ENCODE measurements at regions not wholly inside any gene's neighbourhood (a gene's known extent, or its start where the extent isn't known, plus 50 kb on each side); places are given as distances from the start of the nearest gene placed in this dataset.

GRCh38 chr9:86893811-86894490 lies 53.4 kb downstream of the GAS1 start:
- H3K9me3 ChIP-seq (ENCODE audit: control insufficient read depth, insufficient read depth, low read length): no peaks in the 10 kb centered on the region
- H3K27ac ChIP-seq (ENCODE audit: low read depth, low read length): no peak overlapping the region
- H3K27me3 ChIP-seq (ENCODE audit: control insufficient read depth, insufficient read depth, low read length): no peaks in the 10 kb centered on the region
- H3K4me1 ChIP-seq (ENCODE audit: control insufficient read depth, insufficient read depth, low read length): no peaks in the 10 kb centered on the region
- H3K4me3 ChIP-seq (ENCODE audit: low read depth, low read length): no peak overlapping the region
- H3K36me3 ChIP-seq (ENCODE audit: control insufficient read depth, insufficient read depth, low read length): no peaks in the 10 kb centered on the region
- DNase-seq (ENCODE audit: low read depth in 4 of 6, low spot score in 6 of 6): no peak
- 78% methylated on average over 5 of the region's 6 CpGs for WGBS (ENCODE audit: insufficient coverage)

- 96% methylated on average over 3 of the region's 3 CpGs for WGBS (ENCODE audit: insufficient coverage)
- Histone ChIP-seq H3K36me3 (ENCODE audit: control insufficient read depth, insufficient read depth, low read length) (no peaks in the 10 kb centered on the region), H3K4me3 (ENCODE audit: low read depth, low read length) (no peak overlapping the region), H3K27me3 (ENCODE audit: control insufficient read depth, insufficient read depth, low read length) (no peaks in the 10 kb centered on the region), H3K9me3 (ENCODE audit: control insufficient read depth, insufficient read depth, low read length) (no peaks in the 10 kb centered on the region), H3K27ac (ENCODE audit: low read depth, low read length) (no peak overlapping the region), H3K4me1 (ENCODE audit: control insufficient read depth, insufficient read depth, low read length) (no peaks in the 10 kb centered on the region)
- DNase-seq (ENCODE audit: low read depth in 4 of 6, low spot score in 6 of 6): no peak
Observed at GRCh38 chr9:86892576-86892975, 54.7 kb downstream of the GAS1 start.

GRCh38 chr9:86891886-86892437 lies 55.3 kb downstream of the GAS1 start:
- no peaks in the 10 kb centered on the region for H3K4me1 ChIP-seq (ENCODE audit: control insufficient read depth, insufficient read depth, low read length)
- DNase-seq (ENCODE audit: low read depth in 4 of 6, low spot score in 6 of 6): no peak
- 88% methylated on average over 3 of the region's 4 CpGs for WGBS (ENCODE audit: insufficient coverage)
- no peaks in the 10 kb centered on the region for H3K36me3 ChIP-seq (ENCODE audit: control insufficient read depth, insufficient read depth, low read length)
- no peaks in the 10 kb centered on the region for H3K27me3 ChIP-seq (ENCODE audit: control insufficient read depth, insufficient read depth, low read length)
- no peak overlapping the region for H3K27ac ChIP-seq (ENCODE audit: low read depth, low read length)
- H3K4me3 ChIP-seq (ENCODE audit: low read depth, low read length): no peak overlapping the region
- H3K9me3 ChIP-seq (ENCODE audit: control insufficient read depth, insufficient read depth, low read length): no peaks in the 10 kb centered on the region

GRCh38 chr9:86891091-86891490 lies 56.2 kb downstream of the GAS1 start:
- 90% methylated on average over 2 of the region's 3 CpGs for WGBS (ENCODE audit: insufficient coverage)
- H3K27me3 ChIP-seq (ENCODE audit: control insufficient read depth, insufficient read depth, low read length): no peaks in the 10 kb centered on the region

GRCh38 chr9:86885232-86885631 lies 62.1 kb downstream of the GAS1 start:
- Histone ChIP-seq H3K36me3 (ENCODE audit: control insufficient read depth, insufficient read depth, low read length) (no peaks in the 10 kb centered on the region), H3K4me3 (ENCODE audit: low read depth, low read length) (no peak overlapping the region), H3K27me3 (ENCODE audit: control insufficient read depth, insufficient read depth, low read length) (no peaks in the 10 kb centered on the region), H3K27ac (ENCODE audit: low read depth, low read length) (no peak overlapping the region), H3K9me3 (ENCODE audit: control insufficient read depth, insufficient read depth, low read length) (no peaks in the 10 kb centered on the region), H3K4me1 (ENCODE audit: control insufficient read depth, insufficient read depth, low read length) (no peaks in the 10 kb centered on the region)
- 20% methylated on average over 2 of the region's 5 CpGs for WGBS (ENCODE audit: insufficient coverage)
- no peak for DNase-seq (ENCODE audit: low read depth in 4 of 6, low spot score in 6 of 6)

More at GRCh38 chr9:86891091-86891490, 56.2 kb downstream of the GAS1 start:
- no peaks in the 10 kb centered on the region for H3K36me3 ChIP-seq (ENCODE audit: control insufficient read depth, insufficient read depth, low read length)
- H3K9me3 ChIP-seq (ENCODE audit: control insufficient read depth, insufficient read depth, low read length): no peaks in the 10 kb centered on the region
- no peaks in the 10 kb centered on the region for H3K4me1 ChIP-seq (ENCODE audit: control insufficient read depth, insufficient read depth, low read length)
- H3K4me3 ChIP-seq (ENCODE audit: low read depth, low read length): no peak overlapping the region
- H3K27ac ChIP-seq (ENCODE audit: low read depth, low read length): no peak overlapping the region
- DNase-seq (ENCODE audit: low read depth in 4 of 6, low spot score in 6 of 6): peak in 1 of 6 donors; percentile 9

- 29% methylated on average over 1 of the region's 13 CpGs for WGBS (ENCODE audit: insufficient coverage)
- H3K27ac ChIP-seq (ENCODE audit: low read depth, low read length): no peak overlapping the region
- DNase-seq (ENCODE audit: low read depth in 4 of 6, low spot score in 6 of 6): peak in 2 of 6 donors; percentile 17 to 50
Observed at GRCh38 chr9:86876621-86877196, 70.6 kb downstream of the GAS1 start.

GRCh38 chr9:86868616-86869015 lies 78.7 kb downstream of the GAS1 start:
- Histone ChIP-seq H3K9me3 (ENCODE audit: control insufficient read depth, insufficient read depth, low read length) (no peaks in the 10 kb centered on the region), H3K4me1 (ENCODE audit: control insufficient read depth, insufficient read depth, low read length) (peaks cover 6% of the 10 kb centered on the region), H3K27ac (ENCODE audit: low read depth, low read length) (no peak overlapping the region), H3K4me3 (ENCODE audit: low read depth, low read length) (no peak overlapping the region), H3K36me3 (ENCODE audit: control insufficient read depth, insufficient read depth, low read length) (no peaks in the 10 kb centered on the region), H3K27me3 (ENCODE audit: control insufficient read depth, insufficient read depth, low read length) (peaks cover 4% of the 10 kb centered on the region)
- peak in 3 of 6 donors; percentile 26 to 86 (median 56) for DNase-seq (ENCODE audit: low read depth in 4 of 6, low spot score in 6 of 6)
- WGBS (ENCODE audit: insufficient coverage): 80% methylated on average over 1 of the region's 2 CpGs

More at GRCh38 chr9:86876621-86877196, 70.6 kb downstream of the GAS1 start:
- Histone ChIP-seq H3K4me1 (ENCODE audit: control insufficient read depth, insufficient read depth, low read length) (no peaks in the 10 kb centered on the region), H3K36me3 (ENCODE audit: control insufficient read depth, insufficient read depth, low read length) (no peaks in the 10 kb centered on the region), H3K9me3 (ENCODE audit: control insufficient read depth, insufficient read depth, low read length) (no peaks in the 10 kb centered on the region), H3K27me3 (ENCODE audit: control insufficient read depth, insufficient read depth, low read length) (peaks cover 10% of the 10 kb centered on the region), H3K4me3 (ENCODE audit: low read depth, low read length) (no peak overlapping the region)

- H3K4me1 ChIP-seq (ENCODE audit: control insufficient read depth, insufficient read depth, low read length): peaks cover 6% of the 10 kb centered on the region
- H3K4me3 ChIP-seq (ENCODE audit: low read depth, low read length): no peak overlapping the region
- no peak overlapping the region for H3K27ac ChIP-seq (ENCODE audit: low read depth, low read length)
- no peaks in the 10 kb centered on the region for H3K36me3 ChIP-seq (ENCODE audit: control insufficient read depth, insufficient read depth, low read length)
- DNase-seq (ENCODE audit: low read depth in 4 of 6, low spot score in 6 of 6): peak in 5 of 6 donors; percentile 38 to 91 (median 62)
- 10% methylated on average over 2 of the region's 5 CpGs for WGBS (ENCODE audit: insufficient coverage)
- H3K27me3 ChIP-seq (ENCODE audit: control insufficient read depth, insufficient read depth, low read length): peaks cover 4% of the 10 kb centered on the region
- H3K9me3 ChIP-seq (ENCODE audit: control insufficient read depth, insufficient read depth, low read length): no peaks in the 10 kb centered on the region
Observed at GRCh38 chr9:86867804-86868313, 79.4 kb downstream of the GAS1 start.

- H3K4me3 ChIP-seq (ENCODE audit: low read depth, low read length): no peak overlapping the region
- H3K9me3 ChIP-seq (ENCODE audit: control insufficient read depth, insufficient read depth, low read length): no peaks in the 10 kb centered on the region
- no CpG with 5 or more reads among the region's 2 CpGs for WGBS (ENCODE audit: insufficient coverage)
- peaks cover 4% of the 10 kb centered on the region for H3K27me3 ChIP-seq (ENCODE audit: control insufficient read depth, insufficient read depth, low read length)
- no peak overlapping the region for H3K27ac ChIP-seq (ENCODE audit: low read depth, low read length)
- H3K36me3 ChIP-seq (ENCODE audit: control insufficient read depth, insufficient read depth, low read length): no peaks in the 10 kb centered on the region
- DNase-seq (ENCODE audit: low read depth in 4 of 6, low spot score in 6 of 6): no peak
- peaks cover 6% of the 10 kb centered on the region for H3K4me1 ChIP-seq (ENCODE audit: control insufficient read depth, insufficient read depth, low read length)
Observed at GRCh38 chr9:86865952-86866351, 81.4 kb downstream of the GAS1 start.
